ENCODE measurements at regions not wholly inside any gene's neighbourhood (a gene's known extent, or its start where the extent isn't known, plus 50 kb on each side); places are given as distances from the start of the nearest gene placed in this dataset.
"Not testable (repeated sequence)": the region's sequence is repeated elsewhere in the genome, so short reads cannot be mapped to it uniquely, and the experiment has no call there.

DNA sequence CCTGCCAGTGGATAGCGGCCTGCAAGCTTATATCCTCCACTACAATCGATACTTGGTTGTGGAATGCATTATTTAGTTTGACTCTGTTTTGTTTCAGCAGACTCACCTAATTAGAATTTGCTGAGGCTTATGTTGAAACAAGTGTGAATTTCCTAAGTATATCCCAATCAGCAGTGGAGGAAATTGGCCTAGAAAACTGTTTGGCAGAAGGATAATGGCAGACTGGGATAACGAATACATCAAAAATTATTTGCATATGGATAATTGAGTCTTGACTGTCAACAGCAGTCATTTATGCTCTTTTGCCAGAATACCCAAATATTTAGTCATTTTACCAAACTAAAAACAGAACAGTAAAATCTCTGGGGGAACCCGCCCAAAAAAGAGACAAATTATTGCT is 261.0 kb downstream of the DOK5 start:
- DNase-seq (ENCODE audit: low spot score) (no peak), ATAC-seq (ENCODE audit: insufficient number of reproducible peaks, low FRiP score, low read depth) (no peak)

DNA sequence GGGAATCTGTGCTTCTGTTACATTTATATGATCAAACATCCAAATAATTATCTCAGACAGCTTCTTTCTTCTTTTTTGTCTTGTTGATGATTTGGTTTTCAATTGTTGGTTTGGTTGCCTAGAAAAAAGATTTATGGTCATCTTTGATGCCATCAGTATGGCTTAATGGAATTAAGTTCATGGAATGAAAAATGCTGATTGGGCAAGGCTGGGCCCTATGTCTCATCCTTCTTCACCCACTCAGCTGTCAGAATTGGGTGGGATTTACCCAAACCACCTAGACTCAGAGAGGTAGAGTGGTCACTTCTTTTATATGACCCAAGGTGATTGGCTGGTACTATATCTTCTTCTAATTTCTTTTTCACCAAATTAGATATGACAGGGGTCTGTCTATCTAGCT is 258.3 kb downstream of the DOK5 start:
- Histone ChIP-seq H3K27me3 (replicated peaks; ENCODE audit: insufficient read depth) (no peaks in the 10 kb centered on the region), H3K36me3 (no peaks in the 10 kb centered on the region), H3K4me3 (no peak overlapping the region), H3K9me3 (no peaks in the 10 kb centered on the region), H3K4me1 (ENCODE audit: control insufficient read depth in 1 of 2, low read depth in 2 of 2) (no peaks in the 10 kb centered on the region), H3K27ac (no peak overlapping the region)
- TF ChIP-seq, protein P1, sequence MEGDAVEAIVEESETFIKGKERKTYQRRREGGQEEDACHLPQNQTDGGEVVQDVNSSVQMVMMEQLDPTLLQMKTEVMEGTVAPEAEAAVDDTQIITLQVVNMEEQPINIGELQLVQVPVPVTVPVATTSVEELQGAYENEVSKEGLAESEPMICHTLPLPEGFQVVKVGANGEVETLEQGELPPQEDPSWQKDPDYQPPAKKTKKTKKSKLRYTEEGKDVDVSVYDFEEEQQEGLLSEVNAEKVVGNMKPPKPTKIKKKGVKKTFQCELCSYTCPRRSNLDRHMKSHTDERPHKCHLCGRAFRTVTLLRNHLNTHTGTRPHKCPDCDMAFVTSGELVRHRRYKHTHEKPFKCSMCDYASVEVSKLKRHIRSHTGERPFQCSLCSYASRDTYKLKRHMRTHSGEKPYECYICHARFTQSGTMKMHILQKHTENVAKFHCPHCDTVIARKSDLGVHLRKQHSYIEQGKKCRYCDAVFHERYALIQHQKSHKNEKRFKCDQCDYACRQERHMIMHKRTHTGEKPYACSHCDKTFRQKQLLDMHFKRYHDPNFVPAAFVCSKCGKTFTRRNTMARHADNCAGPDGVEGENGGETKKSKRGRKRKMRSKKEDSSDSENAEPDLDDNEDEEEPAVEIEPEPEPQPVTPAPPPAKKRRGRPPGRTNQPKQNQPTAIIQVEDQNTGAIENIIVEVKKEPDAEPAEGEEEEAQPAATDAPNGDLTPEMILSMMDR (IDR thresholded peaks at IDR 0.05), result no peak
- DNase-seq (ENCODE audit: low spot score) (no peak), ATAC-seq (ENCODE audit: insufficient number of reproducible peaks, low FRiP score, low read depth) (no peak)

More for the DNA sequence above, 261.0 kb downstream of the DOK5 start:
- H3K36me3 ChIP-seq, result no peaks in the 10 kb centered on the region
- no peak overlapping the region for H3K27ac ChIP-seq
- H3K27me3 ChIP-seq (replicated peaks; ENCODE audit: insufficient read depth), result no peaks in the 10 kb centered on the region
- no peaks in the 10 kb centered on the region for H3K9me3 ChIP-seq
- no peak overlapping the region for H3K4me3 ChIP-seq
- H3K4me1 ChIP-seq (ENCODE audit: control insufficient read depth in 1 of 2, low read depth in 2 of 2), result no peaks in the 10 kb centered on the region
- TF ChIP-seq, protein P1 (IDR thresholded peaks at IDR 0.05), result no peak

DNA sequence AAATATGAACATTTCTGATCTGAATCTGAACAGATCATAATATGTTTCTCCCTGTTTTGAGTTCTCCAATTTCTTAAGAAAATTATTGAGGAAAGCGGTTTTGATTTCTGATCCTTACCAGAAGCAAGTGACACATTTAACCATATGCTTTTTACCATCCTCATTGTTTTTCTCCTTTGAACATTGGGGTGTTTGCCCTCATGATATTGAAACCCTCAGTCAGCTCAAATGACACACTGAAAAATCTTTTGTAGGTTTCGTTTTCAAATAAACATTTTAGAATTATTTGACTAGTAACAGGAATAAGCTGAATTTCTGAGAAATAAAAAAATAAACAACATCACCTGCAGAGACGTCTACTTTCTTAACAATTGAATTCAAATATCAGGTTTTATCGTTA is 252.1 kb downstream of the DOK5 start:
- Histone ChIP-seq H3K9me3 (no peaks in the 10 kb centered on the region), H3K4me3 (no peak overlapping the region), H3K36me3 (no peaks in the 10 kb centered on the region), H3K4me1 (ENCODE audit: control insufficient read depth in 1 of 2, low read depth in 2 of 2) (no peaks in the 10 kb centered on the region), H3K27ac (no peak overlapping the region), H3K27me3 (replicated peaks; ENCODE audit: insufficient read depth) (no peaks in the 10 kb centered on the region)
- TF ChIP-seq, protein P1 (IDR thresholded peaks at IDR 0.05), result no peak
- ATAC-seq (ENCODE audit: insufficient number of reproducible peaks, low FRiP score, low read depth) (no peak), DNase-seq (ENCODE audit: low spot score) (no peak)

DNA sequence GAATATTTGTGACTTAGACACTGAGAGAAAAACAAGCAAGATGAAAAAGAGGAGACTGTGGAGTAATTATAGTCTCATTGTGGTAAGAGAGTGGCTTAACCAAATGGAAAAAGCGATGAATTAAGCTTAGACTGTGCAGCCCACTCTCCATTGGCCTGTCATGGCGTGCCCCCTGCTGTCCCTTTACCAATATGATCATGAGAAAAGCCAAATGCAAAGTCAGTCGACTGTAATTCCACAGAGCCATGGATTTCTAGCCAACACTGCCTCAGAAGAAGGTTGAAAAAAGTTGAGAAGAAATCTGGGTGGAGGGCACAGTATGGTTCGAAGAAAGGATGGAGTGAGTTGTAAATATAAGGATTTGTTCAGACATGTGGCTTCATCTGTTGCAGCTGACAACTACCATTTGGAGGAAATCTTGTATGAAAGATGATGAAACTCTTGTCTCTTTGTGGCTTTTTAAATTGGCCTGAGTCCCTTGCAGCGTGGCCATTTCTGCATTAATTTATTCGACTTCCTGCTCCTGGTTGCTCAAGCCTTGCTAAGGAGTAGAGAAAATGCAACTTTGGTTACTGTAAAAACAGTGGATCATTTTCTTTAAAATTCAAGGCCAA is 251.4 kb downstream of the DOK5 start:
- Histone ChIP-seq H3K9me3 (no peaks in the 10 kb centered on the region), H3K27ac (no peak overlapping the region), H3K4me1 (ENCODE audit: control insufficient read depth in 1 of 2, low read depth in 2 of 2) (no peaks in the 10 kb centered on the region), H3K36me3 (no peaks in the 10 kb centered on the region), H3K27me3 (replicated peaks; ENCODE audit: insufficient read depth) (no peaks in the 10 kb centered on the region), H3K4me3 (no peak overlapping the region)
- ATAC-seq (ENCODE audit: insufficient number of reproducible peaks, low FRiP score, low read depth) (no peak), DNase-seq (ENCODE audit: low spot score) (no peak)
- TF ChIP-seq, protein P1 (IDR thresholded peaks at IDR 0.05), result no peak

DNA sequence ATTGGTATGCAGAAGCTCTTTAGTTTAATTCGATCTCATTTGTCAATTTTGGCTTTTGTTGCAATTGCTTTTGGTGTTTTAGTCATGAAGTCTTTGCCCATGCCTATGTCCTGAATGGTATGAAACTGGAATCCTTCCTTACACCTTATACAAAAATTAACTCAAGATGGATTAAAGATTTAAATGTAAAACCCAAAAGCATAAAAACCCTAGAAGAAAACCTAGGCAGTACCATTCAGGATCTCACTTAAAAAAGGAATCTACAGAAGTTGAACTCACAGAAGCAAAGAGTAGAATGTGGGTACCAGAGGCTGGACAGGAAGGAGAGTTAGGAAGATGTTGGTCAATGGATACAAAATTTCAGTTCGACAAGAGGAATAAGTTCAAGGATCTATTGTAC is 249.9 kb downstream of the DOK5 start:
- H3K4me1 ChIP-seq (ENCODE audit: control insufficient read depth in 1 of 2, low read depth in 2 of 2); H3K9me3 ChIP-seq; DNase-seq (ENCODE audit: low spot score); ATAC-seq (ENCODE audit: insufficient number of reproducible peaks, low FRiP score, low read depth); H3K4me3 ChIP-seq; H3K27ac ChIP-seq; H3K27me3 ChIP-seq (replicated peaks; ENCODE audit: insufficient read depth); H3K36me3 ChIP-seq: not testable (repeated sequence)

DNA sequence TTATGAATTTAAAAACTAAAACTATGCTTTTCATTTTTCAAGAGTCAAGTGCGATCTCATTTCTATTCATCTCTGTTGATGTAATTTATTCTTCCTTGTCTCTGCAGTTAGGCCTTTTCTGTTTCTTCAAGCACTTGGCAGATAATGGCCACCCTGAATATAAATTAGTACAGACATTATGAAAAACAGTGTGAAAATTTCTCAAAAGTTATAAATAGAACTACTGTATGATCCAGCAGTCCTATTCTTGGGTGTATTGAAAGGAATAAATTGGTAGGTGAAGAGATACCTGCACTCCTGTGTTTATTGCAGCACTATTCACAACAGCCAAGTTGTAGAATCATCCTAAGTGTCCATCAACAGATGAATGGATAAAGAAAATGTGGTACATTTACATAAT is 248.3 kb downstream of the DOK5 start:
- no peak overlapping the region for H3K4me3 ChIP-seq
- no peak for DNase-seq (ENCODE audit: low spot score)

More for the DNA sequence above, 248.3 kb downstream of the DOK5 start:
- Histone ChIP-seq H3K27me3 (replicated peaks; ENCODE audit: insufficient read depth) (no peaks in the 10 kb centered on the region), H3K27ac (no peak overlapping the region), H3K4me1 (ENCODE audit: control insufficient read depth in 1 of 2, low read depth in 2 of 2) (no peaks in the 10 kb centered on the region), H3K36me3 (no peaks in the 10 kb centered on the region), H3K9me3 (no peaks in the 10 kb centered on the region)
- TF ChIP-seq, protein P1 (IDR thresholded peaks at IDR 0.05), result no peak
- ATAC-seq (ENCODE audit: insufficient number of reproducible peaks, low FRiP score, low read depth), result no peak
